GM12878 (cell line): ENCODE measurements at regions not wholly inside any gene's neighbourhood (a gene's known extent, or its start where the extent isn't known, plus 50 kb on each side); places are given as distances from the start of the nearest gene placed in this dataset.

Experiments
- ATAC-seq: fragments of 200-7000 bp; cut with Tn5 transposase; 3 replicates; pipeline ENCODE4 v1.9.1; 2020; ENCODE audit warnings: mild to moderate bottlenecking, moderate library complexity
- BruUV-seq: library from RNA; stranded (reverse); fragments of 400-500 nt; replicated peaks from 2 replicates; lab custom pipeline; 2021; lab: Mats Ljungman, UMichigan
- CTCF ChIA-PET: fragments of 300-600 bp; sonication (Branson Sonifier 250); formaldehyde crosslinking; extraction: SDS; loops from one replicate; lab custom pipeline; 2021; ENCODE audit warnings: inconsistent platforms; lab: Yijun Ruan, JAX
- POLR2A ChIA-PET: fragments of 350-600 bp; formaldehyde crosslinking; extraction: SDS; loops from one replicate; lab custom pipeline; 2021; ENCODE audit warnings: inconsistent platforms; lab: Charles Lee
- RAD21 ChIA-PET: fragments of 300-600 bp; sonication (Branson Sonifier 250); formaldehyde crosslinking; loops from one replicate; lab custom pipeline; 2023; ENCODE audit warnings: antibody characterized with exemption; ENCODE audit not compliant: unreplicated experiment; lab: Charles Lee
- SMC1A ChIA-PET: fragments of 300-600 bp; sonication (Branson Sonifier 250); formaldehyde crosslinking; loops from one replicate; lab custom pipeline; 2023; ENCODE audit not compliant: unreplicated experiment, uncharacterized antibody; lab: Charles Lee
- DNase-seq: peaks from one replicate; pipeline ENCODE4 v3.0.0-alpha.2; 2011; ENCODE audit warnings: low read depth, low spot score
- FAIRE-seq: peaks from 3 replicates; lab custom pipeline; 2011; peaks lifted over from hg19 to GRCh38; lab: Jason Lieb, UNC
- H2AFZ ChIP-seq: 2 replicates; pipeline ENCODE4 v1.6.0; 2011; ENCODE audit warnings: low read depth, low read length, control low read depth; ENCODE audit not compliant: control insufficient read depth
- H3K27ac ChIP-seq: 2 replicates; pipeline ENCODE4 v1.5.1; 2011; ENCODE audit warnings: control low read depth; ENCODE audit not compliant: control insufficient read depth, insufficient read depth
- H3K27me3 ChIP-seq, 2 experiments: replicated peaks in 1 of 2; 2 replicates each; pipeline versions ENCODE4 v1.6.0 to v1.6.1; 2011; ENCODE audit warnings: low read length in 1 of 2; ENCODE audit not compliant: control insufficient read depth in 2 of 2, insufficient read depth in 2 of 2
- H3K36me3 ChIP-seq, 2 experiments: 2 replicates each; pipeline ENCODE4 v1.5.1; 2011; ENCODE audit warnings: low read length in 1 of 2; ENCODE audit not compliant: control insufficient read depth in 2 of 2, insufficient read depth in 2 of 2
- H3K4me1 ChIP-seq: 2 replicates; pipeline ENCODE4 v1.6.1; 2011; ENCODE audit warnings: mild to moderate bottlenecking, low read length, moderate library complexity, mixed read lengths; ENCODE audit not compliant: control insufficient read depth, insufficient read depth
- H3K4me2 ChIP-seq: 2 replicates; pipeline ENCODE4 v1.6.0; 2011; ENCODE audit warnings: control low read depth; ENCODE audit not compliant: control insufficient read depth, insufficient read depth
- H3K4me3 ChIP-seq: fragments of 200-600 bp; sonication (generic); 2 replicates; pipeline ENCODE4 v1.5.1; 2016
- H3K79me2 ChIP-seq: 2 replicates; pipeline ENCODE4 v1.6.0; 2011; ENCODE audit warnings: low read length; ENCODE audit not compliant: control insufficient read depth, insufficient read depth
- H3K9ac ChIP-seq: 2 replicates; pipeline ENCODE4 v1.8.0; 2011; ENCODE audit warnings: low read length, control low read depth, mixed read lengths; ENCODE audit not compliant: control insufficient read depth, insufficient read depth
- H3K9me3 ChIP-seq: replicated peaks from 3 replicates; pipeline ENCODE4 v1.5.1; 2011; ENCODE audit warnings: mild to moderate bottlenecking, low read length; ENCODE audit not compliant: control insufficient read depth, insufficient read depth
- H4K20me1 ChIP-seq: 2 replicates; pipeline ENCODE4 v1.6.0; 2011; ENCODE audit not compliant: control insufficient read depth, insufficient read depth
- ATF7 ChIP-seq: fragments of 450-650 bp; IDR thresholded peaks from 2 replicates; pipeline ENCODE4 v1.6.1; 2016; ENCODE audit warnings: low read depth, mild to moderate bottlenecking
- ZNF592 ChIP-seq: fragments of 450-650 bp; IDR thresholded peaks from 2 replicates; pipeline ENCODE4 v1.6.1; 2017; ENCODE audit warnings: mild to moderate bottlenecking, moderate library complexity
- WGBS: methylation state at CpG from one replicate; pipeline ENCODE4 v1.1.6; 2016; ENCODE audit warnings: low lambda C conversion rate; ENCODE audit not compliant: insufficient replicate concordance, insufficient coverage; ENCODE audit errors: missing lambda C conversion rate; 5-methylcytosine and 5-hydroxymethylcytosine counted together
- in situ Hi-C: fragments of 300-500 bp; cut with MboI; formaldehyde crosslinking; loops from 9 replicates; pipeline ENCODE4 v1.14.3; 2018; ENCODE audit warnings: mixed read lengths
- intact Hi-C: fragments of 100-400 bp; cut with micrococcal nuclease; formaldehyde crosslinking; loops from one replicate; pipeline ENCODE4 v1.14.2; 2022; ENCODE audit not compliant: unreplicated experiment

GRCh38 chr18:3391704-3392466 lies 58.1 kb upstream of the TGIF1 start:
- Histone ChIP-seq H3K4me2 (no peak overlapping the region), H3K27ac (no peak overlapping the region), H4K20me1 (no peaks in the 10 kb centered on the region), H2AFZ (no peak overlapping the region), H3K4me3 (no peak overlapping the region), H3K36me3 (no peaks in the 10 kb centered on the region), H3K4me1 (no peaks in the 10 kb centered on the region), H3K9ac (no peak overlapping the region), H3K27me3 (no peaks in the 10 kb centered on the region), H3K9me3 (peaks cover 12% of the 10 kb centered on the region; the same call in 2 of the 3 replicates), H3K79me2 (no peaks in the 10 kb centered on the region)
- no peak for DNase-seq
- CTCF ChIA-PET = no interaction called here
- TF ChIP-seq ATF7 (0 out of 2 replicates have a peak, but pooled peaks have one; percentile 29), ZNF592 (no peak)
- RAD21 ChIA-PET = no interaction called here
- FAIRE-seq = no peak
- no peak for ATAC-seq
- intact Hi-C loops (no loop called here), in situ Hi-C loops (no loop called here)
- WGBS = 28% methylated on average over 5 of the region's 5 CpGs
- POLR2A ChIA-PET = no interaction called here
- no TSS peak for BruUV-seq
- SMC1A ChIA-PET = no interaction called here
